B cell (primary cell): ENCODE measurements at regions not wholly inside any gene's neighbourhood (a gene's known extent, or its start where the extent isn't known, plus 50 kb on each side); places are given as distances from the start of the nearest gene placed in this dataset.

Experiments used
- CTCF ChIP-seq: fragments of 200-600 bp; IDR thresholded peaks from one replicate; pipeline ENCODE4 v1.8.0; 2022; ENCODE audit warnings: antibody characterized with exemption, mild to moderate bottlenecking
- EZH2 ChIP-seq: IDR thresholded peaks from 2 replicates; pipeline ENCODE4 v1.6.1; 2012; ENCODE audit warnings: borderline replicate concordance, low read depth, mild to moderate bottlenecking, moderate library complexity, low read length; ENCODE audit not compliant: insufficient read depth, poor library complexity, severe bottlenecking

DNA sequence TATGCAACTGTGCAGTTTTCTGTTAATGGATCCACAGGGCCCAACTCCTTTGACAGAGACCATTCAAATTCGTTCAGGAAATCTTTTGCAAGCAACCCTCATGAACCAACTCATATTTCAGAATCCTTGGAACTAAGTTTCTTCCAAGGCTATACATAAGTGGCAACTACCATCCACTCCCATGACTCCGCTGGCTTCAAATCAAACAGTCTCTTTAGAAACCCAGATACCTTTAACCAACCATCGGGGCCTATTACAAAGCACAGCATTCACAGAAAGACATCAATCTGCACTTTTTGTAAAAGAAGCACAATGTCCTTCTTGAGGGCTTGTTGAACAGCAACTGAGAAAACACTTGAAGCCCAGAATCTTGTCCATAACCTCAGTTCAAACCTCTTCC is 526.9 kb downstream of the DTWD2 start:
- TF ChIP-seq CTCF (no peak), EZH2 (no peak)
